Prostate gland (tissue), 2 donors: ENCODE measurements at regions not wholly inside any gene's neighbourhood (a gene's known extent, or its start where the extent isn't known, plus 50 kb on each side); places are given as distances from the start of the nearest gene placed in this dataset.

Experiments
- POLR2A ChIP-seq: fragments of 450-650 bp; IDR thresholded peaks from one replicate; pipeline ENCODE4 v1.6.1; 2016; ENCODE audit warnings: antibody characterized with exemption, mild to moderate bottlenecking
- TF ChIP-seq, protein P1 (sequence below), 4 experiments: fragments of 200-600 bp in 2 of 4; fragments of 450-650 bp in 2 of 4; sonication (generic) in 2 of 4; IDR thresholded peaks; 1 replicate in 3 of 4; 2 replicates in 1 of 4; pipeline ENCODE4 v1.5.1; 2016 to 2019; ENCODE audit warnings: antibody characterized with exemption in 4 of 4, mild to moderate bottlenecking in 2 of 4, moderate library complexity in 2 of 4

DNA sequence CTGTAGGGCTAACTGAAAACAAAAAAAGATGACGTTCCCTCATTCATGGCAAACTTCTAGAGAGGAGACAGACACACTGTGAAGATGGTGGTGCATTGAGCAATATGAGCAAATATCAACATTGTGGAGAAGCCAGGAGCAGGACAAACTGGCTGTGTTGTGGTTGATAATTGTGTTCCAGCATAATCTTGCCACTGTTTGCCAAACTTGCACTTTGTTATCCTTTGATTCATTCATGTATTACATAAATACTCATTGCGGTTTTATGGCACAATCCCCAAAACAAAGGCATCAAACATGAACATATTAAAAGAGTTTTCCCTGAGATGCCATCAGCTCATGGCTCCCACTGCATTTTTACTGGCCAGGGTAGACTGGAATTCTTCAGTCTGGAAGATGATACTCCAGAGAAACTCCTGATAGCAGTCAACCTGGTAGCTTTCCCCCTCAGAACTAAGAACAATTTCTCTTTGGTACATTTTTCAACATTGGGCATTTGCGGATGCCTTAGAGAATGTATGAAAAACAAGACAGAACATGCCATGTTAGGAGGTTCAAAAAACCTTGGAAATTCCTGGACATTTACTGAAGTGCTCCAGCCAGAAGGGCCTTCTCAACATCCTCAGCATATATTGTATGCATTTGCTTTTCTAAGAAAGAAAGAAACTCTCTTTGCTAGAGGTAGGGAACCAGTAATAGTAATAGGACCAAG lies 487.4 kb upstream of the CELF4 start:
- TF ChIP-seq, protein P1, sequence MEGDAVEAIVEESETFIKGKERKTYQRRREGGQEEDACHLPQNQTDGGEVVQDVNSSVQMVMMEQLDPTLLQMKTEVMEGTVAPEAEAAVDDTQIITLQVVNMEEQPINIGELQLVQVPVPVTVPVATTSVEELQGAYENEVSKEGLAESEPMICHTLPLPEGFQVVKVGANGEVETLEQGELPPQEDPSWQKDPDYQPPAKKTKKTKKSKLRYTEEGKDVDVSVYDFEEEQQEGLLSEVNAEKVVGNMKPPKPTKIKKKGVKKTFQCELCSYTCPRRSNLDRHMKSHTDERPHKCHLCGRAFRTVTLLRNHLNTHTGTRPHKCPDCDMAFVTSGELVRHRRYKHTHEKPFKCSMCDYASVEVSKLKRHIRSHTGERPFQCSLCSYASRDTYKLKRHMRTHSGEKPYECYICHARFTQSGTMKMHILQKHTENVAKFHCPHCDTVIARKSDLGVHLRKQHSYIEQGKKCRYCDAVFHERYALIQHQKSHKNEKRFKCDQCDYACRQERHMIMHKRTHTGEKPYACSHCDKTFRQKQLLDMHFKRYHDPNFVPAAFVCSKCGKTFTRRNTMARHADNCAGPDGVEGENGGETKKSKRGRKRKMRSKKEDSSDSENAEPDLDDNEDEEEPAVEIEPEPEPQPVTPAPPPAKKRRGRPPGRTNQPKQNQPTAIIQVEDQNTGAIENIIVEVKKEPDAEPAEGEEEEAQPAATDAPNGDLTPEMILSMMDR (IDR thresholded peaks at IDR 0.05): no peak
- no peak for TF ChIP-seq POLR2A
